GM21737 (cell line): ENCODE measurements at regions not wholly inside any gene's neighbourhood (a gene's known extent, or its start where the extent isn't known, plus 50 kb on each side); places are given as distances from the start of the nearest gene placed in this dataset.

Experiments
- ATAC-seq: cut with Tn5 transposase; IDR thresholded peaks from one replicate; pipeline ENCODE4 v1.9.1; 2021; ENCODE audit warnings: mild to moderate bottlenecking, moderate library complexity; ENCODE audit not compliant: unreplicated experiment

GRCh38 chr5:51027271-51027670 lies 356.0 kb upstream of the ISL1 start:
- no peak for ATAC-seq

- ATAC-seq = no peak
Observed at GRCh38 chr5:51028394-51028793, 354.9 kb upstream of the ISL1 start.

- no peak for ATAC-seq
Observed at GRCh38 chr5:51033215-51033614, 350.0 kb upstream of the ISL1 start.

- no peak for ATAC-seq
Observed at GRCh38 chr5:51034222-51034901, 348.9 kb upstream of the ISL1 start.

- no peak for ATAC-seq
Observed at GRCh38 chr5:51039424-51040329, 343.6 kb upstream of the ISL1 start.

- ATAC-seq = no peak
Observed at GRCh38 chr5:51043745-51044144, 339.5 kb upstream of the ISL1 start.

- no peak for ATAC-seq
Observed at GRCh38 chr5:51047369-51047768, 335.9 kb upstream of the ISL1 start.

- no peak for ATAC-seq
Observed at GRCh38 chr5:51053361-51053760, 329.9 kb upstream of the ISL1 start.

- no peak for ATAC-seq
Observed at GRCh38 chr5:51060953-51061352, 322.3 kb upstream of the ISL1 start.

GRCh38 chr5:51072937-51073336 lies 310.3 kb upstream of the ISL1 start:
- ATAC-seq = no peak

- no peak for ATAC-seq
Observed at GRCh38 chr5:51082741-51083140, 300.5 kb upstream of the ISL1 start.

- no peak for ATAC-seq
Observed at GRCh38 chr5:51091816-51092215, 291.4 kb upstream of the ISL1 start.

GRCh38 chr5:51095486-51095885 lies 287.8 kb upstream of the ISL1 start:
- ATAC-seq = no peak

GRCh38 chr5:51096859-51097258 lies 286.4 kb upstream of the ISL1 start:
- ATAC-seq = no peak

- no peak for ATAC-seq
Observed at GRCh38 chr5:51099173-51099853, 283.9 kb upstream of the ISL1 start.

- no peak for ATAC-seq
Observed at GRCh38 chr5:51104556-51104955, 278.7 kb upstream of the ISL1 start.

- ATAC-seq = no peak
Observed at GRCh38 chr5:51109786-51110410, 273.4 kb upstream of the ISL1 start.

GRCh38 chr5:51131266-51131665 lies 252.0 kb upstream of the ISL1 start:
- no peak for ATAC-seq

- ATAC-seq = no peak
Observed at GRCh38 chr5:51138164-51138563, 245.1 kb upstream of the ISL1 start.

- no peak for ATAC-seq
Observed at GRCh38 chr5:51148437-51148836, 234.8 kb upstream of the ISL1 start.

GRCh38 chr5:51156222-51156621 lies 227.0 kb upstream of the ISL1 start:
- ATAC-seq = no peak
